Fibroblast of skin of abdomen (primary cell): ENCODE measurements at regions not wholly inside any gene's neighbourhood (a gene's known extent, or its start where the extent isn't known, plus 50 kb on each side); places are given as distances from the start of the nearest gene placed in this dataset.
"Not testable (repeated sequence)": the region's sequence is repeated elsewhere in the genome, so short reads cannot be mapped to it uniquely, and the experiment has no call there.

Experiments used
- DNase-seq: peaks from one replicate; pipeline ENCODE4 v3.0.0-alpha.2; 2013

DNA sequence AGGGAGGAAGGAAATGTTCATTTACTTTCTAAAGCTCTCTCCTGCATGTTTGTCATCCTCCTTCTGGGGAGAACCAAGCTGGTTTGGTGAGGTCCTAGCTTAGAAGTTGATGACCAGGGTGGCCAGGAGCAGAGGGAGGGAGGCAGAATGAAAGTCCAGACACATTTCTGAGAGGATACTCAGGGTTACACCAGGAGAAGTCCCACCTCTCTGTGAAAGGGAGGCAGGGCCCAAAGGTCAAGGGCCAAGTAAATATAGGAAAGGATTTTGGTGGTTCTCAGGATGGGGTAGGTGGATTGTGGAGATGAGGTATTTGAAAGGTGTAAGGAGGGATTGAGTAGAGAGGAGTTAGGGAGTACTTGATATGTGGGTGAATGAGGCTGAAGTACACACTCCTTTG, 58.0 kb upstream of the FBXO11 start:
- DNase-seq, result no peak

DNA sequence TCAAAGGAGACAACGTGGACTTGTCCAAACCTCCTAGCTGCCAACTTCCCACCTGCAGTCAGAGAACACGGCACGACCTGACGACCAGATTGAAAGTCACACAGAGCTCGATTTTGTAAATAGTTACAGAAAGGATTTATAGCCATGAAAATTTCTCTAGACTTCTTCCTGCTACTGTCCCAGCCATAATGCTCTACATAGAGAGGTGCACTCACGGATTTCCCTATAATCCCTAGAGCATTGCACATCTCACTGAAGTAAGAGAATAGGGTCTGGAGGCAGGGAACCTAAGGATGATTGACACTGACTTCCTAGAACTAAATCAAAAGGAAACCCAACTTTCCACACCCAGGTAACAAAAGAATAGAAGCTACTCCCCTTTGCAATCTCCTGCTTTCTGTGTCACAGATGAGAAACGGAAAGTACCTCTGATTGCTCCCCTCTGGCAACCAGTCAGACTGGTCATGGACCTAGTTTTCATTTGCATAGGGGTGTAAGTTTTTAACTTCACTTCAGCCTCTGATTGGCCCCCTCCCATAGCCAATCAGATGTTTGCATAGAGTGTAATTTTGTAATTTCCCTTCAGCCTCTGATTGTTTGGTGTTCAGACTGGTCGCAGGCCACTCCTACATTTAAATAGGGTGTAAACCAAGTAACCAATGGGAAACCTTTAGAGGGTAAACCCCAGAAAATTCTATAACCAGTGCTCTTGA, 58.6 kb upstream of the FBXO11 start:
- no peak for DNase-seq

DNA sequence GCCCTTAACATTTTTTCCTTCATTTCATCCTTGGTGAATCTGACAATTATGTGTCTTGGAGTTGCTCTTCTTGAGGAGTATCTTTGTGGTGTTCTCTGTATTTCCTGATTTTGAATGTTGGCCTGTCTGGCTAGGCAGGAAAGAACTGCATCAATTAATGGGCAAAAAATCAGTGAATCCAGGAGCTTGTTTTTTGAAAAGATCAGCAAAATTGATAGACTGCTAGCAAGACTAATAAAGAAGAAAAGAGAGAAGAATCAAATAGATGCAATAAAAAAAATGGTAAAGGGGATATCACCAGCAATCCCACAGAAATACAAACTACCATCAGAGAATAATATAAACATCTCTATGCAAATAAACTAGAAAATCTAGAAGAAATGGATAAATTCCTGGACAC, 70.4 kb upstream of the FBXO11 start:
- not testable (repeated sequence) for DNase-seq

DNA sequence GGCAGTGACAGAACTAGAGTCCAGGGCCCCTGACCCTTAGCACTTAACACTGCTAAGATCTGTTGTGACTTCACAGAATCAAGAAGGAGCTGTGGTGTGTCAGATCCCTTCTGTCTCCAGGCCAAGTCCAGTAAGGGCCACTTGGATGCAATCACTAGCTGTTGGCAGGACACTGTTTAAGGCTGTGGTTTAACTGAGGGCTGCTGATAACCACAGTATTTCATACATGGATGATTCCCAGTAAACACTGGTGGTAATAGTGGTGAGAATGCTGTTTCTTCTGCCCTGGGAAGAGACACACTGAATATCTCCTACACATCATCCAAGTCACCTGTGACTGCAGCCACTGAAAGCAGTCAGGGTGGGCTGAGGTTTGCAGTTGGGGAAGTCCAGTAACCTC, 77.7 kb upstream of the FBXO11 start:
- DNase-seq, result no peak

DNA sequence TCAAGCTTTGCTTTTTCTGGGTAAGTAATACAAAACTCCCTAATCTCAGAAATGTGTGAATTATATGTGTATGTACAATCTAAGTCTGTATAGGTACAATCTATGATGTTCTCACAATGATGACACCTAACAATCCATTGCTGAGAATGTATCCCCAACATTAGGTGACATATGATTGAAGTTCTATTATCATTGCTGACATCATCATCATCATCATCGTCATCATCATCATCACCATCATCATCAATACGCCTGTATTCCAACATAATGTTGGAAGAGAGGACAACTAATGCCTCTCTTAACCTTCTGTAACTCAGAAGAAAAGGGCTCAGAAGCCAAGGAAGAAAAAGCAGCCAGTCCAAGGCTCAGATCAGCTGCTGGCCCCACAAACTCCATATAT, 84.2 kb upstream of the FBXO11 start:
- DNase-seq, result no peak

DNA sequence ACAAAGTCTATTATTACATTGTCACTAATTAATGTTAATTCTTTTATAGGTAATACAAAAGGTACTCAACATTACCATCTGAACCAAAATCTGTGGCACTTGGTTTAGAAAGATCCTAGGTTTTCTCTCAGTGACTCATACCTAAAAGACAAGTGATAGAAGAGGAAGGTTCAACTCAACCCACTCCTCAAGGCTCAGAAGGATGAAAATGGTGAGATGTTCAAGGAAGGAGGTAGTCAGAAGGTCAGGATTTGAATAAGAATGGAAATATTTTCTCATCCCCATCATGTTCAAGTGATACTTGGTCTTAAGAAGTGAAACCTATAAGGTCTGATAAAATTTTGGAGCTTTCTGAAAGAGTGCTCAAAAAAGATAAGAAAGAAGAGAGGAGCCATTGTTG, 86.4 kb upstream of the FBXO11 start:
- no peak for DNase-seq

DNA sequence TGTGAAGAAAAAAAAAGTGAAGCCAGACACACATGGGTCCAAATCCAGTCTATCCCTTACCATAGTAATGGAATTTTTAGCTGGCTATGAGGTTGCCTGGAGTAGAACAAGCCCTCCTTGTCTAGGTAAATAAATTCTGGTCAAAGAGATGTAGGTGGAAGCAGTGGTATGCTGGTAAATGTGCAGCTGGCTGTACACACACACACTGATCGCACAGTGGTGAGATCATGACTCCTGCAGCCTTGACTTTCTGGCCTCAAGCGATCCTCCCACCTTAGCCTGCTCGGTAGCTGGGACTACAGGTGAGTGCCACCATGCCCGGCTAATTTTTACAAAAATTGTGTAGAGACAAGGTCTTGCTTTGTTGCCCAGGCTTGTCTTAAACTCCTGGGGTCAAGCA, 90.5 kb upstream of the FBXO11 start:
- DNase-seq, result no peak

DNA sequence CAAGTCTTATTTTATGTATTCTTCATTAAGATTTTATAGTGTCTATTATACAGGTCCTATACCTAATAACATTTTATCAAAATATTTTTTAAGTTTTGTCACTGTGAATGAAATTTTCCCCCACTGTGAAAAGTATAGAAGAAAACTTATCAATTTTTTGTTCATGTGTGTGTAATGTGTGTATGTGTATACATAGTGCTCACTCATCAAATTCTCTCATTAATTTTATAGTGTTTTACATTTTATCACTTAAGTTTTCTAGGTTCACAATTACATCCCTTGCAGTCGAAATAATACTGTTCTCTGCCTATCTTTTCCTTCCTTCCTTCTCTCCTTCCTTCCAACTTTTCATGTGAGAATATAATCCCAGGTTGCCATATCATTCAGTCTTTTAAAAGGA, 93.2 kb upstream of the FBXO11 start:
- no peak for DNase-seq

DNA sequence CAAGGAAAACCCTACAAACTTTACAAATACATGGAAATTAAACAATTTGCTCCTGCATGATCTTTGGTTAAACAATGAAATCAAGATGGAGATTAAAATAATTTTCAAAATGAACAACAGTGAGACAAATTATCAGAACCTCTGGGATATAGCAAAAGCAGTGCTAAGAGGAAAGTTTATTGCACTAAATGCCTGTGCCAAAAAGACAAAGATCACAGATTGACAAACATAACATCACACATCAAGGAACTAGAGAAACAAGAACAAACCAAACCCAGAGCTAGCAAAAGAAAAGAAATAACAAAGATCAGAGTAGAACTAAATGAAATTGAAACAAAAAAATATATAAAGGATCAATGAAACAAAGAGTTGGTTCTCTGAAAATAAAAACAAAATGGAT, 95.2 kb upstream of the FBXO11 start:
- no peak for DNase-seq

DNA sequence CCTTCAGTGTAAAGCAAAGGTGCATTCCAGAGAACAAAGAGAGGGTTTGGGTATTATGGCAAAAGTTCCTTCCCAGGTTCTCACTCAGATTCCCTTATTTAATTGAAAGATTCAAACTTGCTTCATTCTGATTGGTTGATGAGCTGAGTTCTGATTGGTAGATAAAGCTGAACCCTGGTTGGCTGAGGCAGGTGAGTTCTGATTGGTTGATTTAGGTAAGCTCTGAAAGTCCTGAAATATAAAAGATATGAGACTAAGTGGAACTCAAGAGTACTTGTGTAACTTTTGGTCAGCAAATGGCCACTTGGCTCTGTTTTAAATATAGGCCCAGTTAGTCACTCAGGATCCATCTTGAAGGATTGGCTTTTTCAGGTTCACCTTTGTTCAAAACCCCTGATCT, 99.8 kb upstream of the FBXO11 start:
- DNase-seq, result no peak

DNA sequence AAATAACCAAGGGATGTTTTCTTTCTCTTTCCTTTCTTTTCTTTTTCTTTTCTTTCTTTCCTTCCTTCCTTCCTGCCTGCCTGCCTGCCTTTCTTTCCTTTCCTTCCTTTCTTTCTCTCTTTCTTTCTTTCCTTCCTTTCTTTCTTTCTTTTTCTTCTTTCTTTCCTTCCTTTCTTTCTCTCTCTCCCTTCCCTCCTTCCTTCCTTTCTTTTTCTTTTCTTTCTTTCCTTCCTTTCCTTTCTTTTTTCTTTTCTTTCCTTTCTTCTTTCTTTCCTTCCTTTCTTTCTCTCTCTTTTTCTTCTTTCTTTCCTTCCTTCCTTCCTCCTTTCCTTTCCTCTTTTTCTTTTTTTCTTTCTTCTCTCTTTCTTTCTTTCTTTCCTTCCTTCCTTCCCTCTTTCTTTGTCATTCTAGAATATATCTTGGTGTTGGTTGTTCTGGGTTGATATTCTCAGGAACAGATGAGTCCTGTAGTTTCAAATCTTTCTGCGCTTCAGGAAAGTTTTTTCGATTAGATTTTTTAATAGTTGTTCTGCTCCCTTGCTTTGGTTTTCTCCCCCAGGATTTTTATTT, 101.5 kb upstream of the FBXO11 start:
- DNase-seq, result no peak

DNA sequence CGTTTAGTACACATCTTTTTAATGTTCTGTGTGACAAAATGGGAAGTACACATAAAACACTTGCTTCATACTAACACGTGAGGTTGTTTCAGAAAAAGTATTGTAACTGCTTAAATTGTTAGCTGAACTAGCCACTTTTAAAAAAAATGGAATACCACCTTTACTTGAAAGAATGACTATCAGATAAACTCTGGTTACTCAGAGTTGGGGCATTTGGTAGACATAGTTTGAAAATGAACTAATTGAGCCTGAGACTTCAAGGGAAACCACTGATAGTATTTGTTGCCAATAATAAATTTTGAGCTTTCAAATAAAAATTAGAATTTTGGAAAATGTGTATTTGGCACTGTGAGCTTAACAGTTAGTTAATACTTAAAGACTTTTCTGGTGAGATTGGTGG, 103.0 kb upstream of the FBXO11 start:
- DNase-seq, result no peak

DNA sequence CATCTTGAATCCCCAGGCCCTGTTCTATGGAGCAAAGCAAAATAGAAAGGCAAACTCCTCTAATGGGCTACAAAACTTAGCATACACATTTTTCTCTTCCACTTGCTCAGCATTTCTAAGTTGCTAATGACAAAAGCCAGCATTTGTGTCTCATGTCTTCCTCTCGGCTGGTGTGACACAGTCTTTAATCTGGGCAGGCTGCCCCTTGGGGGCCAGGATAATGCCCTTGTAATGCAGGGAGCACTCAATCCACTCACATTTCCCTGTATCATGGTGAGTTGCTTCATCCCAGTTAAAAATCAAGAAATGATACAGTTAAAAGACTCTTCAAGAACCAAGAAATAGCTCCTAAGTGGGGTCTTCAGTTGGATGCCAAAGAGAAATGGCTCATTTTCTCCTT, 109.1 kb upstream of the FBXO11 start:
- no peak for DNase-seq

DNA sequence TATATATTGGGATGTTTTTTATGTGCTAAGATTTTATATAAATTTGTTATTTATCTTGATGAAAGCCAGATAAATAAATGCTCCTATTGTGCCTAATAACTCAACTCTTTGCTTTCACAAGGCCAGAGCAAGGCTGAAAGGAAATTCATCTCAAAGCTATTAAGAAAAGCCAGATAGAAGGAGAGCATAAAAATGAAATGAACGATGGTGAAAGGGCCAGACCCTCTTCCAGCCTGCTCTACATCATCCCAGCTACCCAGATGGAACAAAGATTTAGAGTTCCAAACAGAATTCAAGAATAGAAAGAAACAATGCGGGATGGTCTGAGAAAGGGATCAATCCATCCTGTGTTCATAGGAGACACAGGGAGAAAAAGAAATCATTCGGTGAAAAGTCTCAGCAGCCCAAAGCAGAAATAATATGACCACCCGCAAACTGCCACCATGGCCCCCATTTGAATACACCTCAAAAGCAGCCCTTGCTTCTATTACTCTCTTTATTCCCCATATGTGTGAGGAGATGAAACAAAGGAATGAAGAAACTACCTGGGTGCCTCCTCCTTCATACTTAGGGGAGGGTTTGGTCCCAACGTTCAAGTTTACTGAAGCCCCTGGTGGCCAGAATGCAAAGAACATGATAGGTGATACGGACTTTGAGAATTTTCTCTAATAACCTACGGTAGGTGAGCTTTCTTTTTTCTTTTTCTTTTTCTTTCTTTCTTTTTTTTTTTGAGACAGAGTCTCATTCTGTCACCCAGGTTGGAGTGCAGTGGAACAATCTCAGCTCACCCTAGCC, 110.1 kb upstream of the FBXO11 start:
- no peak for DNase-seq

DNA sequence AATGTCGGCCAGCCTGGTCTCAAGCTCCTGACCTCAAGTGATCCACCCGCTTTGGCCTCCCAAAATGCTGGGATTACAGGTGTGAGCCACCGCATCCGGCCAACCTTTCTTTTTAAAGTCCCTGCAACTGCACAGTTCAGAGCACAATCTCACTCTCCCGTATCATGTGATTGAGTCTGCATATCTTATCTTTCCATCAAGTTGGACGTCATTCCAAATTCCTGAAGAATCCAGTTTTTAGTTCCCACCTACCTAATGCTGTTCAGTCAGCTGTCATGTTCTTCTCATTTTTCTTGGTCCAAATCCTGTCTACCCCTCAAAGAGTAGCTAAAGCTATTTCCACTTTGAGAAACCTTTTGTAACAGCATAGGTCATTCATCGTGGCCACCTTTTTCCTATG, 110.8 kb upstream of the FBXO11 start:
- DNase-seq, result no peak

DNA sequence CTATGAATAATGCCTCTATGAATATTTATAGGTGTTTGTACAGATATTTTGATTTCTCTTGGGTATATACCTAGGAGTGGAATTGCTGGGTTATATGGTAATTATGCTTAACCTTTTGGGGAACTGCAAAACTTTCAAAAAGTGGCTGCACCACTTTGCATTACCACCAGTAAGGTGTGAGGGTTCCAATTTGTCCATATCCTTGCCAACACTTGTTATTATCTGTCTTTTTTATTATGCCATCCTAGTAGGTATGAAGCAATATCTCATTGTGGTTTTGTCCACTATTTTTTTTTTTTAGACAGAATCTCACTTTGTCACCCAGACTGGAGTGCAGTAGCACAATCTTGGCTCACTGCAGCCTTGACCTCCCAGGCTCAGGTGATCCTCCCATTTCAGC, 112.2 kb upstream of the FBXO11 start:
- no peak for DNase-seq

DNA sequence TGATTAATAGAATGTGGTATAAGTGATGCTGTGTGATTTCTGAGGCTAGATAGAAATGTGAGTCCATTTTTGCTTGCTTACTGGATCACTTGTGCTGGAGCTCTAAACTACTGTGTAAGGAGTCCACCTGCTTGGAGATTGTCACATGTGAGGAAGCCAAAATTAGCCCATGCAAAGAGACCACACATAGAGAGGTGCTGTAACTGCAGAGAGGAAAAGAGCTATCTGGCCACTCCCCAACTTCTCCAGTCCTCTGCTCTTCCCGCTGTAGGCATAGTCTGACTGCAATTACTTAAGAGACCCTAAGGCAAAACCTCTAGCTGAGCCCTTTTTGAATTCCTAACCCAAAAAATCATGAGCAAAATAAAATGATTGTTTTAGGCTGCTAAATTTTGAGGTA, 120.6 kb upstream of the FBXO11 start:
- no peak for DNase-seq

DNA sequence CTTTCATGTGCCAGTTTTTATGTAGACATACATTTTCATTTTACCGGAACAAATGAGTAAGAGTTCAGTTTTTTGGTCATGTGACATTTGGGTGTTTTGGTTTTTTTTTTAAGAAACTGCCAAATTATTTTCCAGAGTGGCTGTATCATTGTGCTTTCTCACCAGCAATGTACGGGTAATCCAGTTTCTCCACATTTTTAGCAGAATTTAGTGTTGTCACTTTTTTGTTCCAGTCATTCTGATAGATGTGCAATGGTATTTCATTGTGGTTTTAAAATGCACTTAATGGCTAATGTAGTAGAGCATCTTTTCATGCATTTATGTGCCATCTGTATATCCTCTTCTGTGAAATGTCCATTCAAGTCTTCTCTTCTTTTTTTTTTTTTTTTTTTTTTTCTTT, 126.5 kb upstream of the FBXO11 start:
- no peak for DNase-seq

DNA sequence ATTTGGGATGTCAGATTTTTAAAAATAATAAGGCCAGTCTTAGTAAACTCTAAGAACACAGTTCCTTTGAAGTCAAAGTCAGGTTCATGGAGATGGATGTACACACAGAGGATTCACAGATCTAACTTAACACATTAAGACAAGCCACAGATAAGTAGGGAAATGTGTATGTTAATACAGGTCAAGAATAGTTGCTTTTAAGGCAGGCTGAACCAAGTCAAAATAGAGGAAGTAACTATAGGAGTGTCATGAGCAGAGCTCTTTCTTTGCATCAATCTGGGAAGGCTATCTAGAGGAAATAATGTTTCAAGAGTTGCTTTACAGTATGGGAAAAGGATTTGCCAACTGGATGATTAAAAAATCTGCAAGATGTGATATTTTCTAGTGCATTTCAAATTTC, 128.0 kb upstream of the FBXO11 start:
- DNase-seq, result no peak

DNA sequence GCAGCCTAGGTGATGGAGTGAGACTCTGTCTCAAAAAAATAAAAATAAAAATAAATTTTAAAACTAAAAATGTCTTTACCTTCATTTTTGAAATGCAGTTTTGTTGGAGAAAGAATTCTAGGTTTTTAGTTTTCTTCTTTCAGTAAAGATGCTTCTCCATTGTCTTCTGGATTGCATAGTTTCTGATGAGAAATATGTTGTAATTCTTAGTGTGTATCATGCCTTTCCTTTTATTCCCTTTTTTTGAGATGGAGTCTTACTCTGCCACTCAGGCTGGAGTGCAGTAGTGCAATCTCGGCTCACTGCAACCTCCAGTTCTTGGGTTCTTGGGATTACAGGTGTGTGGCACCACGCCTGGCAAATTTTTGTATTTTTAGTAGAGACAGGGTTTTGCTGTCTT, 130.0 kb upstream of the FBXO11 start:
- no peak for DNase-seq

DNA sequence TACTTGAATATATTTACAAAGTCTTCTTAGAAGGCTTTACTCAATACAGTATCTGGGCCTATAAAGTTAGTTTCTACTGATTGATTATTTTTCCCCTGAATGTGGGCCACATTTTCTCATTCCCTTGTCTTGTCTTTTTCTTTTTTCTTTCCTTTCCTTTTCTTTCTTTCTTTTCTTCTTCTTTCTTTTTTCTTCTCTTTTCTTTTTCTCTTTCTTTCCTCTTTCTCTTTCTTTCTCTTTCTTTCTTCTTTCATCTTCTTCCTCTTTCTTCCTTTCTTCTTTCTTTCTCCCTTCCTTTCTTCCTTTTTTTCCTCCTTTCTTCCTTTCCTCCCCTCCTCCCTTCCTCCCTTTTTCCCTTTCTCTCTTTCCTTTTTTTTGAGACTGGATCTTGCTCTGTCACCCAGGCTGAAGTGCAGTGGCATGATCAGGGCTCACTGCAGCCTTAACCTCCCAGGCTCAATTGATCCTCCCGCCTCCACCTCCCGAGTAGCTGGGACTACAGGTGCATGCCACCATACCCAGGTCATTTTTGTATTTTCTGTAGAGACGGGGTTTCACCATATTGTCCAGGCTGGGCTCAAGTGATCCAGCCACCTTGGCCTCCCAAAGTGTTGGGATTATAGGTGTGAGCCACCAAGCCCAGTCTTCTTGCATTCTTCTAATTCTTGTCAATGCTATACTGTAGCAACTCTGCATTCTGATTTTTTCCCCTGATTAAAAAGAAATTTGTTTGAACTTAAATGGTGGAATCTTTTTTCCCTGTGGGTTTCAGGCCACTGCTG, 133.1 kb upstream of the FBXO11 start:
- no peak for DNase-seq

DNA sequence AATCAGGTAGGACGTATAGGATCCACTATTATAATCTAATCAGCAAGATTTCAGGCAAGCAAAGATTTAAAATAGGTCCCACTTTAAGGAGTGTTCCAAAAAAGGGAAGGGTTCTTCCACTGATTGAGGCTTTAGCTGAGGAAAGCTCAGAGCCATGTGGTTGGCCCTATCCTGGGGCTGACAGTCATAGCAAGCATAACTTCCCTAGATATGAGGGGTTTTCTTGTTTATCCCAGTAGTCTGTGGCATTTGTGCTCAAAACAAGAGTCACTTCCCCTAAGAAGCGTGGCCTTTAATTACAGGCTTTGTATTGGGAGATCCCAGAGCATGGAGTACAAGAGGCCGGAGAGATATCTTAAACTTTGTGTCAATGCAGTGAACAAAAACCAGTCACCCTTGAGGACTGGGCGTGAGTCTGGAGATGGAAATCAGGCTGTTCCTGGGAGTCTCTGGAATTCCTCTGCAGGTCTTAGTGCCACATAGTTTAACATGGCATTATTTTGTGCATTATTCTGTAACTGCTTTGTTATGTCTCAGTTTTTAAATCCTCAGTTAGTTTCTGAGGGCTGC, 136.9 kb upstream of the FBXO11 start:
- DNase-seq, result no peak

DNA sequence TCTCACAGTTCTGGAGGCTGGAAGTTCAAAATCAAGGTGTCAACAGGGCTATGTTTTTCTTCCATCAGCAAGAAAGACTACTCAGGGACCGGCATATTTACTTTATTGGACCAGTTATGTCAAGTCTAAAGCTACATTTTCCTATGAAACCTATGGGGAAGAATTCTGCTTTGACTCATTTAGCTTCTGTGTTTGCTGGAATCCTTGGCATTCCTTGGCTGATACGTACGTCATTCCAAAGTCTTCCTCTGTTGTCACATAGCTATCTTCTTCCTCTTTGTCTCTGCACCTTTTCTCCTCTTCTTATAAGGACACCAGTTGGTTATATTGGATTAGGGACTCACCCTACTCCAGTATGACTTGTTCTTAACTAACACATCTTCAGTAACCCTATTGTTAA, 137.4 kb upstream of the FBXO11 start:
- DNase-seq, result no peak
